ENCODE measurements at regions not wholly inside any gene's neighbourhood (a gene's known extent, or its start where the extent isn't known, plus 50 kb on each side); places are given as distances from the start of the nearest gene placed in this dataset.

DNA sequence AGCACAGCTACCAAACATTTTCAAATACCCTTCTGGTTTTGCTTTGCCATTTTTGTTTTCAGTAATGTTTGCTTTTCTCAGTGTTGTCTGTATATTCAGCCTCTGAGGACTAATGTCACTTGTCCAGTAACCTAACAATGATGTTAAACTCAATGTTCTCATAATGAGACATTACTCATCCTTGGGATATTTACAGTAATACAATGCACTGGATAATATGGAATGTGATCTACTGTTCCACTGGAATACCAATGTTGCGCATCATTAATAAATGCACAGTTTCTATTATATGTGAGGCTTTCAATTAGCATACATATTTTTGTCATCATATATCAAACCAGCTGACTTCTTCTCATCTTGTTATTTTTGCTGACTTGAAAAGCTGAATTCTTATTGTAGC, 259.1 kb downstream of the SH2D1A start:
- DNase-seq (ENCODE audit: low read depth in 2 of 2), result no peak
- no peak overlapping the region for H3K4me3 ChIP-seq (replicated peaks in 1 of 2; ENCODE audit: low read depth in 2 of 2, low read length in 2 of 2)
- TF ChIP-seq CTCF (IDR thresholded peaks at IDR 0.05; ENCODE audit: low read depth, low read length), result no peak

DNA sequence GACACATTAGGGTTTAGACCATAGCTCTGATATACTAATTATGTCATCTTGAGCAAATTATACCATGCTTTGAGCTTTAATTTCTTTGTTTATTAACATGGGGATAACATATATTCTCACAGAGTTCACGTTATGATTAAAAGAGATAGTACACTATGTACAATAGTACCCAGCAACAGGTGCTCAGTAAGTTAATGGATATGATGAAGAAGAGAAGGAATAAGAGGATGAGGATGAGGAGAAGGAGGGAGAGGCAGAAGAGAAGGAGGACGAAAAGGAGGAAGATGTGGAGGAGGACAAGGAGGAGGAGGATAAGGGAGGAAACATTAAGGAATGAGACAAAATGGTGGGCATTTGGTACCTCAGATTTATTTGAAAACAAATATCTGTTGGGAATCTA, 260.4 kb downstream of the SH2D1A start:
- no peak for TF ChIP-seq CTCF (IDR thresholded peaks at IDR 0.05; ENCODE audit: low read depth, low read length)
- H3K4me3 ChIP-seq (replicated peaks in 1 of 2; ENCODE audit: low read depth in 2 of 2, low read length in 2 of 2), result no peak overlapping the region
- DNase-seq (ENCODE audit: low read depth in 2 of 2), result no peak

DNA sequence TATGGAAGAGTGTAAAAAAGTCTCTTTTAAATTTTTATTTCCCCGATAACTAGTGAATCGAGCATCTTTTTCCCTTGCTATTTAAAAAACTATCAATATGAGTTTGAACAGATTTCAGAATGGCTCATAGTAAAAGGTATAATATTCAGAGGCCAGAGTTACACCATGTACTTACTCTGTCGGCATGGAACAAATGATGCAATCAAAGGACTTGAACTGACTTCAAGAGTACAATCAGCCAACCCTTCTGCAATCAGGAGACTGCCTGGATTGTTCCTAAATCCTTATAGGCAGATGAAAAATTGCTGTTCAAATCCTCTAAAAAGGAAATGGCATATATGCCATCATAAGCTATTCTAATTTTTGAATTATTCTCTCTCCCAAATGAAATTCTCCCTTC, 273.3 kb downstream of the SH2D1A start:
- no peak for TF ChIP-seq CTCF (IDR thresholded peaks at IDR 0.05; ENCODE audit: low read depth, low read length)
- H3K4me3 ChIP-seq (replicated peaks in 1 of 2; ENCODE audit: low read depth in 2 of 2, low read length in 2 of 2), result no peak overlapping the region
- DNase-seq (ENCODE audit: low read depth in 2 of 2), result no peak

DNA sequence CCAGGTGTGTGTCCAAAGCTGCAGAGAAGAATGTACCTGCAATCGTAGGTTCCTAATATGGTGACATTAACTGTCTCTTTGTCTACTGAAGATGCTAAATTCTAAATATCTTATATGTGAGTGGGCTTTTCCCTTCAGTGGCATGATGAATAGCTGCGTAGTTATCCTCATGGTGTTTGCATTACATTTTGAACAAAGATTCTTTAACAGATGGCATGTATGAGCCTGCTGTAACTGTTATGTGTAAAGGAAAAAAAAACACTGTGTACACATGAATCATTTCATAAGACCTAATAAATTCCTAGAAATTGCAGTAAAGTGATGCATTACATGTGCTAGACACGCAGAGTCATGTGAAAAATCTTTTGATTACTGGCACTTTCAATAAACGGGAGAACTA, 288.0 kb downstream of the SH2D1A start:
- no peak for DNase-seq (ENCODE audit: low read depth in 2 of 2)
- H3K4me3 ChIP-seq (replicated peaks in 1 of 2; ENCODE audit: low read depth in 2 of 2, low read length in 2 of 2), result no peak overlapping the region
- TF ChIP-seq CTCF (IDR thresholded peaks at IDR 0.05; ENCODE audit: low read depth, low read length), result no peak

- H3K4me3 ChIP-seq (replicated peaks in 1 of 2; ENCODE audit: low read depth in 2 of 2, low read length in 2 of 2), result no peak overlapping the region
- TF ChIP-seq CTCF (IDR thresholded peaks at IDR 0.05; ENCODE audit: low read depth, low read length), result no peak
- DNase-seq (ENCODE audit: low read depth in 2 of 2), result no peak
Observed at GRCh38 chrX:124641737-124642491, 295.6 kb downstream of the SH2D1A start.

- H3K4me3 ChIP-seq (replicated peaks in 1 of 2; ENCODE audit: low read depth in 2 of 2, low read length in 2 of 2), result no peak overlapping the region
- TF ChIP-seq CTCF (IDR thresholded peaks at IDR 0.05; ENCODE audit: low read depth, low read length), result no peak
- no peak for DNase-seq (ENCODE audit: low read depth in 2 of 2)
Observed at GRCh38 chrX:124646403-124646802, 300.0 kb downstream of the SH2D1A start.

GRCh38 chrX:124651031-124651430, 304.7 kb downstream of the SH2D1A start:
- no peak for DNase-seq (ENCODE audit: low read depth in 2 of 2)

More at GRCh38 chrX:124651031-124651430, 304.7 kb downstream of the SH2D1A start:
- H3K4me3 ChIP-seq (replicated peaks in 1 of 2; ENCODE audit: low read depth in 2 of 2, low read length in 2 of 2), result no peak overlapping the region
- TF ChIP-seq CTCF (IDR thresholded peaks at IDR 0.05; ENCODE audit: low read depth, low read length), result no peak
